ENCODE measurements at regions not wholly inside any gene's neighbourhood (a gene's known extent, or its start where the extent isn't known, plus 50 kb on each side); places are given as distances from the start of the nearest gene placed in this dataset.
A peak's percentile ranks its signal among the peaks of the same experiment; 100 is the strongest.

- ChIA-PET POLR2A (no interaction called here), CTCF (no interaction called here)
- in situ Hi-C loops (cut with HindIII; ENCODE audit: low pct_unique_long_range_greater_than_20kb, low sequenced_read_pairs) (no loop called here), intact Hi-C loops (cut with micrococcal nuclease; ENCODE audit: unreplicated experiment) (no loop called here)
- Histone ChIP-seq H3K4me1 (ENCODE audit: control insufficient read depth, insufficient read depth, low read length) (no peaks in the 10 kb centered on the region), H3K36me3 (ENCODE audit: control insufficient read depth, insufficient read depth, low read length) (no peaks in the 10 kb centered on the region), H3K27me3 (ENCODE audit: control insufficient read depth, insufficient read depth, low read length) (peaks cover 44% of the 10 kb centered on the region), H3K9me3 (ENCODE audit: control insufficient read depth, insufficient read depth, low read depth, low read length) (no peaks in the 10 kb centered on the region), H3K4me3 (ENCODE audit: low read depth in 2 of 2, low read length in 2 of 2) (no peak overlapping the region), H3K27ac (ENCODE audit: low read length) (no peak overlapping the region)
- BruUV-seq (replicated peaks), result no TSS peak
- DNase-seq (ENCODE audit: low read depth, low spot score) (no peak), ATAC-seq (no peak)
- TF ChIP-seq SIN3A (IDR thresholded peaks at IDR 0.05; ENCODE audit: borderline replicate concordance, insufficient read depth, low read depth, low read length), result no peak
- TF ChIP-seq POLR2AphosphoS5 (IDR thresholded peaks at IDR 0.05; ENCODE audit: low read depth, low read length), result no peak
- no peak for TF ChIP-seq TCF7L2 (IDR thresholded peaks at IDR 0.05; ENCODE audit: low read depth, low read length)
- TF ChIP-seq REST (IDR thresholded peaks at IDR 0.05; ENCODE audit: insufficient read depth in 1 of 2, low read depth in 2 of 2, low read length in 1 of 2), result no peak
- TF ChIP-seq, protein P1, sequence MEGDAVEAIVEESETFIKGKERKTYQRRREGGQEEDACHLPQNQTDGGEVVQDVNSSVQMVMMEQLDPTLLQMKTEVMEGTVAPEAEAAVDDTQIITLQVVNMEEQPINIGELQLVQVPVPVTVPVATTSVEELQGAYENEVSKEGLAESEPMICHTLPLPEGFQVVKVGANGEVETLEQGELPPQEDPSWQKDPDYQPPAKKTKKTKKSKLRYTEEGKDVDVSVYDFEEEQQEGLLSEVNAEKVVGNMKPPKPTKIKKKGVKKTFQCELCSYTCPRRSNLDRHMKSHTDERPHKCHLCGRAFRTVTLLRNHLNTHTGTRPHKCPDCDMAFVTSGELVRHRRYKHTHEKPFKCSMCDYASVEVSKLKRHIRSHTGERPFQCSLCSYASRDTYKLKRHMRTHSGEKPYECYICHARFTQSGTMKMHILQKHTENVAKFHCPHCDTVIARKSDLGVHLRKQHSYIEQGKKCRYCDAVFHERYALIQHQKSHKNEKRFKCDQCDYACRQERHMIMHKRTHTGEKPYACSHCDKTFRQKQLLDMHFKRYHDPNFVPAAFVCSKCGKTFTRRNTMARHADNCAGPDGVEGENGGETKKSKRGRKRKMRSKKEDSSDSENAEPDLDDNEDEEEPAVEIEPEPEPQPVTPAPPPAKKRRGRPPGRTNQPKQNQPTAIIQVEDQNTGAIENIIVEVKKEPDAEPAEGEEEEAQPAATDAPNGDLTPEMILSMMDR (IDR thresholded peaks at IDR 0.05), result no peak
Measured at GRCh38 chr6:125361868-125362267, 60.1 kb upstream of the HDDC2 start.

- H3K9me3 ChIP-seq (ENCODE audit: control insufficient read depth, insufficient read depth, low read depth, low read length), result no peaks in the 10 kb centered on the region
- no peak for TF ChIP-seq REST (IDR thresholded peaks at IDR 0.05; ENCODE audit: insufficient read depth in 1 of 2, low read depth in 2 of 2, low read length in 1 of 2)
- TF ChIP-seq POLR2AphosphoS5 (IDR thresholded peaks at IDR 0.05; ENCODE audit: low read depth, low read length), result no peak
- TF ChIP-seq, protein P1 (IDR thresholded peaks at IDR 0.05), result no peak
- TF ChIP-seq SIN3A (IDR thresholded peaks at IDR 0.05; ENCODE audit: borderline replicate concordance, insufficient read depth, low read depth, low read length), result no peak
- TF ChIP-seq TCF7L2 (IDR thresholded peaks at IDR 0.05; ENCODE audit: low read depth, low read length), result no peak
- no peak overlapping the region for H3K27ac ChIP-seq (ENCODE audit: low read length)
- no peaks in the 10 kb centered on the region for H3K36me3 ChIP-seq (ENCODE audit: control insufficient read depth, insufficient read depth, low read length)
- ChIA-PET POLR2A (no interaction called here), CTCF (no interaction called here)
- peaks cover 41% of the 10 kb centered on the region for H3K27me3 ChIP-seq (ENCODE audit: control insufficient read depth, insufficient read depth, low read length)
- ATAC-seq (peak; percentile 86), DNase-seq (ENCODE audit: low read depth, low spot score) (no peak)
- peak overlapping the region; percentile 27 to 47 for H3K4me3 ChIP-seq (ENCODE audit: low read depth in 2 of 2, low read length in 2 of 2)
- intact Hi-C loops (cut with micrococcal nuclease; ENCODE audit: unreplicated experiment) (no loop called here), in situ Hi-C loops (cut with HindIII; ENCODE audit: low pct_unique_long_range_greater_than_20kb, low sequenced_read_pairs) (no loop called here)
- no peaks in the 10 kb centered on the region for H3K4me1 ChIP-seq (ENCODE audit: control insufficient read depth, insufficient read depth, low read length)
- no TSS peak for BruUV-seq (replicated peaks)
Measured at GRCh38 chr6:125363039-125363823, 61.5 kb upstream of the HDDC2 start.
